ENCODE measurements at regions not wholly inside any gene's neighbourhood (a gene's known extent, or its start where the extent isn't known, plus 50 kb on each side); places are given as distances from the start of the nearest gene placed in this dataset.

- ChIA-PET POLR2A (no interaction called here), CTCF (interaction anchor here (0.7 to 1.9 kb wide), 12 partner anchors 9 to 745 kb away, joined by 3 to 7 read pairs (median 3); no protein-coding TSS in a partner anchor)
- H3K9me3 ChIP-seq (ENCODE audit: control insufficient read depth, insufficient read depth, low read depth, low read length): no peaks in the 10 kb centered on the region
Observed at GRCh38 chr5:13278148-13278547, 666.3 kb downstream of the DNAH5 start.

GRCh38 chr5:13276156-13276555 is 668.3 kb downstream of the DNAH5 start:
- CTCF ChIA-PET: interaction anchor here (0.6 kb wide), 1 partner anchor 1409 kb away, joined by 3 read pairs; no protein-coding TSS in a partner anchor
- Histone ChIP-seq H3K9me3 (ENCODE audit: control insufficient read depth, insufficient read depth, low read depth, low read length) (no peaks in the 10 kb centered on the region), H3K4me3 (ENCODE audit: low read depth, low read length) (no peak overlapping the region), H3K4me1 (ENCODE audit: control insufficient read depth, insufficient read depth, low read length) (no peaks in the 10 kb centered on the region), H3K36me3 (ENCODE audit: control insufficient read depth in 2 of 2, insufficient read depth in 1 of 2, low read length in 2 of 2) (no peaks in the 10 kb centered on the region), H3K27ac (ENCODE audit: extremely low read depth, low read depth, low read length) (no peak overlapping the region)
- TF ChIP-seq ZNF747 (tag by site-specific recombination; IDR thresholded peaks at IDR 0.05) (no peak), ZNF610 (tag by site-specific recombination; IDR thresholded peaks at IDR 0.05; ENCODE audit: borderline replicate concordance) (no peak), SP3 (tag by site-specific recombination; IDR thresholded peaks at IDR 0.05) (no peak), KLF1 (tag by site-specific recombination; IDR thresholded peaks at IDR 0.05) (no peak)
- POLR2A ChIA-PET: no interaction called here

More at GRCh38 chr5:13278148-13278547, 666.3 kb downstream of the DNAH5 start:
- H3K27ac ChIP-seq (ENCODE audit: extremely low read depth, low read depth, low read length): no peak overlapping the region
- no peak for TF ChIP-seq KLF8 (tag by site-specific recombination; IDR thresholded peaks at IDR 0.05)
- TF ChIP-seq MZF1 (tag by site-specific recombination; IDR thresholded peaks at IDR 0.05; ENCODE audit: borderline replicate concordance): no peak
- TF ChIP-seq ZBTB6 (tag by site-specific recombination; IDR thresholded peaks at IDR 0.05): no peak
- TF ChIP-seq HOXD13 (CRISPR knock-in tag; IDR thresholded peaks at IDR 0.05; ENCODE audit: borderline replicate concordance): no peak
- no peak for TF ChIP-seq ZNF768 (tag by site-specific recombination; IDR thresholded peaks at IDR 0.05)
- no peak for TF ChIP-seq ZNF175 (tag by site-specific recombination; IDR thresholded peaks at IDR 0.05)
- no peak overlapping the region for H3K4me3 ChIP-seq (ENCODE audit: low read depth, low read length)
- no peaks in the 10 kb centered on the region for H3K4me1 ChIP-seq (ENCODE audit: control insufficient read depth, insufficient read depth, low read length)
- no peaks in the 10 kb centered on the region for H3K36me3 ChIP-seq (ENCODE audit: control insufficient read depth in 2 of 2, insufficient read depth in 1 of 2, low read length in 2 of 2)

- Histone ChIP-seq H3K27ac (ENCODE audit: extremely low read depth, low read depth, low read length) (no peak overlapping the region), H3K4me3 (ENCODE audit: low read depth, low read length) (no peak overlapping the region), H3K9me3 (ENCODE audit: control insufficient read depth, insufficient read depth, low read depth, low read length) (no peaks in the 10 kb centered on the region), H3K4me1 (ENCODE audit: control insufficient read depth, insufficient read depth, low read length) (no peaks in the 10 kb centered on the region), H3K36me3 (ENCODE audit: control insufficient read depth in 2 of 2, insufficient read depth in 1 of 2, low read length in 2 of 2) (no peaks in the 10 kb centered on the region)
- POLR2A ChIA-PET: no interaction called here
- CTCF ChIA-PET: no interaction called here
- TF ChIP-seq ZNF174 (tag by site-specific recombination; IDR thresholded peaks at IDR 0.05) (no peak), PATZ1 (tag by site-specific recombination; IDR thresholded peaks at IDR 0.05) (no peak), ZBTB48 (tag by site-specific recombination; IDR thresholded peaks at IDR 0.05) (no peak), ZNF214 (tag by site-specific recombination; IDR thresholded peaks at IDR 0.05; ENCODE audit: borderline replicate concordance) (no peak), ZNF837 (tag by site-specific recombination; IDR thresholded peaks at IDR 0.05) (no peak), ZNF529 (tag by site-specific recombination; IDR thresholded peaks at IDR 0.05; ENCODE audit: insufficient replicate concordance) (no peak), ZNF341 (tag by site-specific recombination; IDR thresholded peaks at IDR 0.05; ENCODE audit: low read depth) (no peak), ZNF324 (tag by site-specific recombination; IDR thresholded peaks at IDR 0.05) (no peak), ZNF639 (tag by site-specific recombination; IDR thresholded peaks at IDR 0.05) (no peak), ZNF626 (tag by site-specific recombination; IDR thresholded peaks at IDR 0.05) (no peak), ZNF530 (tag by site-specific recombination; IDR thresholded peaks at IDR 0.05; ENCODE audit: low read depth) (no peak), SETDB1 (IDR thresholded peaks at IDR 0.05; ENCODE audit: insufficient read length, low read length) (no peak), ZNF121 (tag by site-specific recombination; IDR thresholded peaks at IDR 0.05) (no peak), PRDM10 (tag by site-specific recombination; IDR thresholded peaks at IDR 0.05) (no peak)
Observed at GRCh38 chr5:13263701-13264100, 680.8 kb downstream of the DNAH5 start.
